H1 (cell line): ENCODE measurements at regions not wholly inside any gene's neighbourhood (a gene's known extent, or its start where the extent isn't known, plus 50 kb on each side); places are given as distances from the start of the nearest gene placed in this dataset.

ENCODE experiments used
- CTCF ChIA-PET: fragments of 300-600 bp; sonication (Branson Sonifier 250); formaldehyde crosslinking; loops from one replicate; lab custom pipeline; 2021; ENCODE audit not compliant: partially characterized antibody; lab: Charles Lee
- POLR2A ChIA-PET: fragments of 300-600 bp; sonication (Branson Sonifier 250); formaldehyde crosslinking; loops from one replicate; lab custom pipeline; 2021; ENCODE audit warnings: inconsistent platforms; ENCODE audit not compliant: partially characterized antibody; lab: Charles Lee
- DNase-seq, 2 experiments: peaks; one replicate each; pipeline versions ENCODE4 v3.0.0 to v3.0.0-alpha.2; 2010 to 2022; ENCODE audit warnings: low spot score in 2 of 2, low read depth in 1 of 2, mixed read lengths in 1 of 2
- FAIRE-seq: peaks from 2 replicates; lab custom pipeline; 2011; peaks lifted over from hg19 to GRCh38; lab: Jason Lieb, UNC
- H2AFZ ChIP-seq: 2 replicates; pipeline ENCODE4 v1.8.1; 2012; ENCODE audit warnings: low read length, inconsistent platforms
- H2AK5ac ChIP-seq: 2 replicates; pipeline ENCODE4 v1.6.1; 2013; ENCODE audit warnings: low read depth, low read length
- H2BK120ac ChIP-seq: replicated peaks from 2 replicates; pipeline ENCODE3; 2013; ENCODE audit warnings: low read depth, low read length, inconsistent platforms
- H2BK12ac ChIP-seq: 2 replicates; pipeline ENCODE4 v1.6.1; 2013; ENCODE audit warnings: low read depth, low read length
- H2BK15ac ChIP-seq: 2 replicates; pipeline ENCODE4 v1.6.1; 2013; ENCODE audit warnings: low read length
- H2BK20ac ChIP-seq: 2 replicates; pipeline ENCODE4 v1.6.1; 2013; ENCODE audit warnings: low read length
- H2BK5ac ChIP-seq: 2 replicates; pipeline ENCODE4 v1.6.1; 2013; ENCODE audit warnings: low read depth, low read length
- H3K14ac ChIP-seq: 2 replicates; pipeline ENCODE4 v1.6.1; 2013; ENCODE audit warnings: inconsistent platforms; ENCODE audit not compliant: insufficient read length
- H3K18ac ChIP-seq: 2 replicates; pipeline ENCODE4 v1.6.1; 2013; ENCODE audit warnings: low read length; ENCODE audit errors: extremely low read depth
- H3K23ac ChIP-seq: 2 replicates; pipeline ENCODE4 v1.6.1; 2013; ENCODE audit warnings: inconsistent platforms; ENCODE audit not compliant: insufficient read length
- H3K23me2 ChIP-seq: 2 replicates; pipeline ENCODE4 v1.6.1; 2013; ENCODE audit warnings: low read depth, low read length
- H3K27ac ChIP-seq: 2 replicates; pipeline ENCODE4 v1.6.1; 2011; ENCODE audit warnings: low read depth, low read length, inconsistent platforms
- H3K27me3 ChIP-seq, 4 experiments: replicated peaks in 1 of 4; 1 replicate in 1 of 4; 2 replicates in 3 of 4; pipeline versions ENCODE4 v1.6.1 to v1.8.1; 2011 to 2013; ENCODE audit warnings: low read length in 3 of 4, mild to moderate bottlenecking in 3 of 4, inconsistent platforms in 2 of 4, mixed read lengths in 2 of 4, moderate library complexity in 1 of 4; ENCODE audit not compliant: control insufficient read depth in 3 of 4, insufficient read depth in 3 of 4; ENCODE audit errors: extremely low read depth in 1 of 4
- H3K36me3 ChIP-seq, 4 experiments: 2 replicates each; pipeline versions ENCODE4 v1.6.1 to v1.8.1; 2011 to 2013; ENCODE audit warnings: mild to moderate bottlenecking in 4 of 4, low read length in 3 of 4, moderate library complexity in 2 of 4, control low read depth in 1 of 4, inconsistent platforms in 1 of 4; ENCODE audit not compliant: insufficient read depth in 4 of 4, control insufficient read depth in 2 of 4
- H3K4ac ChIP-seq: replicated peaks from 2 replicates; pipeline ENCODE3; 2013; ENCODE audit warnings: low read length, low read depth, mixed read lengths, inconsistent platforms; ENCODE audit not compliant: insufficient read length
- H3K4me1 ChIP-seq, 4 experiments: replicated peaks in 1 of 4; 1 replicate in 1 of 4; 2 replicates in 3 of 4; pipeline versions ENCODE4 v1.6.1 to v1.8.1; 2011 to 2013; ENCODE audit warnings: low read length in 3 of 4, inconsistent platforms in 2 of 4, mixed read lengths in 1 of 4; ENCODE audit not compliant: insufficient read depth in 4 of 4, control insufficient read depth in 3 of 4
- H3K4me2 ChIP-seq, 2 experiments: 2 replicates each; pipeline versions ENCODE4 v1.6.1 to v1.8.1; 2011 to 2013; ENCODE audit warnings: low read depth in 2 of 2, low read length in 2 of 2, control low read depth in 1 of 2, inconsistent platforms in 1 of 2, mild to moderate bottlenecking in 1 of 2; ENCODE audit not compliant: insufficient read depth in 1 of 2
- H3K4me3 ChIP-seq, 4 experiments: fragments of 200-600, 300-600 bp in 1 of 4; sonication (generic), shearing (Covaris generic), sonication (Bioruptor Twin) in 1 of 4; 2 replicates each; pipeline versions ENCODE4 v1.5.1 to v1.8.1; 2011 to 2016; ENCODE audit warnings: low read length in 4 of 4, low read depth in 3 of 4, control low read depth in 2 of 4, inconsistent platforms in 2 of 4, mild to moderate bottlenecking in 2 of 4, mixed read lengths in 1 of 4, moderate library complexity in 1 of 4; ENCODE audit not compliant: insufficient read depth in 2 of 4; ENCODE audit errors: extremely low read depth in 1 of 4
- H3K56ac ChIP-seq: replicated peaks from 2 replicates; pipeline ENCODE3; 2013; ENCODE audit warnings: low read depth, mild to moderate bottlenecking, mixed read lengths, low read length, inconsistent platforms; ENCODE audit not compliant: insufficient read length
- H3K79me1 ChIP-seq: 2 replicates; pipeline ENCODE4 v1.6.1; 2013; ENCODE audit warnings: low read depth, low read length, control low read depth
- H3K79me2 ChIP-seq, 2 experiments: 2 replicates each; pipeline versions ENCODE4 v1.6.1 to v1.8.1; 2012 to 2013; ENCODE audit warnings: low read length in 2 of 2, mild to moderate bottlenecking in 2 of 2, inconsistent platforms in 1 of 2; ENCODE audit not compliant: insufficient read depth in 2 of 2, control insufficient read depth in 1 of 2
- H3K9ac ChIP-seq, 4 experiments: replicated peaks in 1 of 4; 1 replicate in 1 of 4; 2 replicates in 3 of 4; pipeline versions ENCODE4 v1.6.1 to v1.8.1; 2011 to 2013; ENCODE audit warnings: low read depth in 3 of 4, low read length in 3 of 4, control low read depth in 2 of 4, mild to moderate bottlenecking in 2 of 4, moderate library complexity in 2 of 4, inconsistent platforms in 1 of 4; ENCODE audit errors: extremely low read depth in 1 of 4
- H3K9me3 ChIP-seq, 2 experiments: 2 replicates each; pipeline versions ENCODE4 v1.6.1 to v1.8.1; 2012 to 2013; ENCODE audit warnings: mild to moderate bottlenecking in 2 of 2, moderate library complexity in 2 of 2, control low read depth in 1 of 2, inconsistent platforms in 1 of 2, low read depth in 1 of 2, low read length in 1 of 2, mixed read lengths in 1 of 2; ENCODE audit not compliant: insufficient read depth in 2 of 2
- H4K20me1 ChIP-seq, 2 experiments: replicated peaks in 1 of 2; 2 replicates each; pipeline versions ENCODE3 to v1.8.1; 2011 to 2013; ENCODE audit warnings: inconsistent platforms in 2 of 2, low read length in 2 of 2, mild to moderate bottlenecking in 1 of 2; ENCODE audit not compliant: insufficient read depth in 2 of 2, control insufficient read depth in 1 of 2
- H4K5ac ChIP-seq: 2 replicates; pipeline ENCODE4 v1.6.1; 2013; ENCODE audit warnings: low read length, low read depth, mixed read lengths, inconsistent platforms; ENCODE audit not compliant: insufficient read length
- H4K8ac ChIP-seq: 2 replicates; pipeline ENCODE4 v1.8.0; 2013; ENCODE audit warnings: mild to moderate bottlenecking, moderate library complexity, low read length, inconsistent platforms; ENCODE audit not compliant: insufficient read depth; ENCODE audit errors: extremely low read depth
- H4K91ac ChIP-seq: replicated peaks from 2 replicates; pipeline ENCODE3; 2013; ENCODE audit warnings: low read length, mixed read lengths, inconsistent platforms; ENCODE audit not compliant: insufficient read length
- BCL11A ChIP-seq, 2 experiments: IDR thresholded peaks; one replicate each; pipeline ENCODE4 v1.6.1; 2011; ENCODE audit warnings: low read depth in 2 of 2, low read length in 2 of 2, mild to moderate bottlenecking in 2 of 2
- CBX8 ChIP-seq: fragments of 300-800, 300-1000 bp; sonication (generic); IDR thresholded peaks from 2 replicates; pipeline ENCODE4 v1.7.1; 2016; ENCODE audit warnings: low read depth, low read length, borderline replicate concordance
- HDAC2 ChIP-seq, 2 experiments: fragments of 300-600 bp in 1 of 2; sonication (generic) in 1 of 2; IDR thresholded peaks; 2 replicates each; pipeline ENCODE4 v1.6.1; 2011 to 2012; ENCODE audit warnings: low read depth in 2 of 2, low read length in 2 of 2, mild to moderate bottlenecking in 2 of 2, moderate library complexity in 2 of 2, borderline replicate concordance in 1 of 2, inconsistent platforms in 1 of 2
- HDAC6 ChIP-seq: IDR thresholded peaks from one replicate; pipeline ENCODE4 v1.7.1; 2012; ENCODE audit warnings: low read depth, mild to moderate bottlenecking, inconsistent platforms, low read length, moderate library complexity
- JUND ChIP-seq: IDR thresholded peaks from 2 replicates; pipeline ENCODE4 v1.6.1; 2011; ENCODE audit warnings: mild to moderate bottlenecking, improper control_type of control experiment, low read length
- KDM1A ChIP-seq: fragments of 200-600, 300-600 bp; sonication (generic); IDR thresholded peaks from 2 replicates; pipeline ENCODE4 v1.7.1; 2016; ENCODE audit warnings: mild to moderate bottlenecking, low read length, borderline replicate concordance
- MAFK ChIP-seq: IDR thresholded peaks from 2 replicates; pipeline ENCODE4 v1.6.1; 2012; ENCODE audit warnings: low read depth, mild to moderate bottlenecking, improper control_type of control experiment, low read length
- POLR2A ChIP-seq, 2 experiments: IDR thresholded peaks; 1 replicate in 1 of 2; 2 replicates in 1 of 2; pipeline ENCODE4 v1.6.1; 2011; ENCODE audit warnings: low read depth in 2 of 2, low read length in 2 of 2, mild to moderate bottlenecking in 2 of 2; ENCODE audit errors: control extremely low read depth in 1 of 2
- SAP30 ChIP-seq: fragments of 300-600 bp; sonication (generic); IDR thresholded peaks from 2 replicates; pipeline ENCODE4 v1.7.1; 2012; ENCODE audit warnings: low read length, moderate library complexity, mild to moderate bottlenecking, inconsistent platforms; ENCODE audit not compliant: insufficient read depth, insufficient replicate concordance
- SIN3A ChIP-seq, 2 experiments: IDR thresholded peaks in 1 of 2; conservative IDR thresholded peaks in 1 of 2; 2 replicates each; pipeline ENCODE4 v1.6.1; 2011 to 2012; ENCODE audit warnings: low read length in 2 of 2, improper control_type of control experiment in 1 of 2, low read depth in 1 of 2, mild to moderate bottlenecking in 1 of 2
- SP2 ChIP-seq: IDR thresholded peaks from 2 replicates; pipeline ENCODE4 v1.6.1; 2012; ENCODE audit warnings: mild to moderate bottlenecking, low read length, inconsistent platforms
- SUZ12 ChIP-seq: fragments of 200-600 bp; sonication (generic); IDR thresholded peaks from 2 replicates; pipeline ENCODE4 v1.6.1; 2012; ENCODE audit warnings: mild to moderate bottlenecking, inconsistent platforms, low read length, moderate library complexity, mixed read lengths
- WGBS, 2 experiments: shearing (Covaris generic) in 1 of 2; methylation state at CpG; one replicate each; pipeline versions ENCODE4 v1.1.6 to v1.1.7; 2013 to 2015; ENCODE audit warnings: low lambda C conversion rate in 2 of 2, mixed read lengths in 2 of 2, inconsistent platforms in 1 of 2, low coverage in 1 of 2, missing lambda C conversion rate in 1 of 2; ENCODE audit not compliant: insufficient replicate concordance in 2 of 2, insufficient coverage in 1 of 2, insufficient read length in 1 of 2; ENCODE audit errors: extremely low coverage in 1 of 2, missing lambda C conversion rate in 1 of 2; 5-methylcytosine and 5-hydroxymethylcytosine counted together
- TF ChIP-seq, protein P1 (sequence below): IDR thresholded peaks from 2 replicates; pipeline ENCODE4 v1.6.1; 2012; ENCODE audit warnings: inconsistent platforms

DNA sequence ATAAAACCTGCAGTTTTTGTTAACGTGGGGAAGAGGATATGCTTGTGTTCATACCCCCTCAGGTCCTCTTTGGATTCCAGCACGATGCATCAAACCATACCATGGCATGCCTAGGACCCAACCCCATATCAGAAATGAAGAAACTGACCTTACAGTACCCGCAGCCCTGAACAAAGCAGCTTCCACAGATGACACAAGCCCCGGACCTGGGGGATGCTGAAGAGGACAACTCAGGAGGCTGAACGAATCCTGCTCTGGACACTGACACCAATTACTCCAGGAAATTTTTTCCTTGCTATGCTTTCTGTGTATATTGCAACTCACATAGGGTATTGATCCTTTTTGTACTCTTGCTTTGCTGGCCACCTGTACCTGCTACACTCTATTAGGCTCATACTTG lies 129.6 kb downstream of the ZNF675 start:
- Histone ChIP-seq H4K5ac (no peak overlapping the region), H3K14ac (no peak overlapping the region), H4K91ac (no peak overlapping the region), H2BK12ac (no peak overlapping the region), H2BK5ac (no peak overlapping the region), H3K56ac (no peak overlapping the region), H3K27me3 (no peaks in the 10 kb centered on the region), H3K4me3 (no peak overlapping the region), H2BK120ac (no peak overlapping the region), H3K79me1 (no peaks in the 10 kb centered on the region), H3K18ac (no peak overlapping the region), H2AFZ (no peak overlapping the region), H3K4me1 (no peaks in the 10 kb centered on the region), H3K9me3 (peaks cover 69 to 76% of the 10 kb centered on the region in 2 experiments), H4K8ac (no peak overlapping the region), H2BK15ac (no peak overlapping the region), H3K27ac (no peak overlapping the region), H2AK5ac (no peak overlapping the region), H3K4ac (no peak overlapping the region), H4K20me1 (no peaks in the 10 kb centered on the region), H3K4me2 (no peak overlapping the region), H3K79me2 (no peaks in the 10 kb centered on the region), H3K36me3 (no peaks in the 10 kb centered on the region; a peak in 1 of 8 replicates), H2BK20ac (no peak overlapping the region), H3K23ac (no peak overlapping the region), H3K23me2 (peaks cover 1% of the 10 kb centered on the region; the same call in 1 of the 2 replicates), H3K9ac (no peak overlapping the region)
- DNase-seq: no peak
- ChIA-PET POLR2A (no interaction called here), CTCF (no interaction called here)
- no peak for FAIRE-seq
- WGBS, 2 experiments: 64% methylated on average over 5 of the region's 5 CpGs; no CpG with 5 or more reads in 1 of the 2 experiments
- no peak for TF ChIP-seq JUND
- no peak for TF ChIP-seq HDAC2 (IDR thresholded peaks at IDR 0.05; ENCODE audit: borderline replicate concordance in 1 of 2, low read depth in 2 of 2, low read length in 2 of 2)
- no peak for TF ChIP-seq SUZ12
- no peak for TF ChIP-seq KDM1A
- TF ChIP-seq MAFK: no peak
- TF ChIP-seq, protein P1, sequence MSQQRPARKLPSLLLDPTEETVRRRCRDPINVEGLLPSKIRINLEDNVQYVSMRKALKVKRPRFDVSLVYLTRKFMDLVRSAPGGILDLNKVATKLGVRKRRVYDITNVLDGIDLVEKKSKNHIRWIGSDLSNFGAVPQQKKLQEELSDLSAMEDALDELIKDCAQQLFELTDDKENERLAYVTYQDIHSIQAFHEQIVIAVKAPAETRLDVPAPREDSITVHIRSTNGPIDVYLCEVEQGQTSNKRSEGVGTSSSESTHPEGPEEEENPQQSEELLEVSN: no peak
- TF ChIP-seq SIN3A (conservative IDR thresholded peaks at IDR 0.05 in 1 of 2, IDR thresholded peaks at IDR 0.05 in 1 of 2; ENCODE audit: low read depth in 1 of 2, low read length in 2 of 2): no peak
- TF ChIP-seq POLR2A (IDR thresholded peaks at IDR 0.05; ENCODE audit: control extremely low read depth in 1 of 2, low read depth in 2 of 2, low read length in 2 of 2): no peak
- TF ChIP-seq CBX8: no peak
- TF ChIP-seq SAP30: no peak
- no peak for TF ChIP-seq BCL11A (IDR thresholded peaks at IDR 0.05; ENCODE audit: low read depth in 2 of 2, low read length in 2 of 2)
- no peak for TF ChIP-seq HDAC6
- no peak for TF ChIP-seq SP2
